PFSK-1 (cell line): ENCODE measurements at regions not wholly inside any gene's neighbourhood (a gene's known extent, or its start where the extent isn't known, plus 50 kb on each side); places are given as distances from the start of the nearest gene placed in this dataset.

ENCODE experiments used
- FOXP2 ChIP-seq: optimal IDR thresholded peaks from 2 replicates; pipeline ENCODE3; 2011; ENCODE audit warnings: borderline replicate concordance, control low read depth, inconsistent platforms; ENCODE audit not compliant: insufficient read depth; ENCODE audit errors: extremely low read length, extremely low read depth
- POLR2AphosphoS5 ChIP-seq: IDR thresholded peaks from 2 replicates; pipeline ENCODE4 v1.6.1; 2012; ENCODE audit warnings: low read depth, mild to moderate bottlenecking, control low read depth, low read length, moderate library complexity
- REST ChIP-seq, 2 experiments: IDR thresholded peaks; 2 replicates each; pipeline versions ENCODE4 v1.6.1 to v1.8.0; 2011 to 2012; ENCODE audit warnings: low read depth in 2 of 2, low read length in 2 of 2, control low read depth in 1 of 2, inconsistent platforms in 1 of 2, mild to moderate bottlenecking in 1 of 2, moderate library complexity in 1 of 2; ENCODE audit not compliant: insufficient read depth in 1 of 2
- SIN3A ChIP-seq: IDR thresholded peaks from 2 replicates; pipeline ENCODE4 v1.6.1; 2012; ENCODE audit warnings: mild to moderate bottlenecking, low read length, moderate library complexity, borderline replicate concordance; ENCODE audit not compliant: insufficient read depth
- TAF1 ChIP-seq: IDR thresholded peaks from 2 replicates; pipeline ENCODE4 v1.6.1; 2012; ENCODE audit warnings: low read length, control low read depth, borderline replicate concordance; ENCODE audit not compliant: insufficient read depth

- TF ChIP-seq FOXP2 (no peak), REST (IDR thresholded peaks at IDR 0.05; ENCODE audit: insufficient read depth in 1 of 2, low read depth in 2 of 2, low read length in 2 of 2) (no peak), TAF1 (no peak), POLR2AphosphoS5 (no peak), SIN3A (no peak)
These were observed 62.4 kb downstream of the CRYBB2 start for GRCh38 chr22:25281675-25282345.

GRCh38 chr22:25282346-25282670 lies 62.9 kb downstream of the CRYBB2 start:
- no peak for TF ChIP-seq FOXP2
- no peak for TF ChIP-seq SIN3A
- TF ChIP-seq TAF1: no peak
- no peak for TF ChIP-seq POLR2AphosphoS5
- TF ChIP-seq REST (IDR thresholded peaks at IDR 0.05; ENCODE audit: insufficient read depth in 1 of 2, low read depth in 2 of 2, low read length in 2 of 2): no peak

GRCh38 chr22:25282671-25283561 lies 63.5 kb downstream of the CRYBB2 start:
- TF ChIP-seq SIN3A: no peak
- no peak for TF ChIP-seq FOXP2
- TF ChIP-seq POLR2AphosphoS5: no peak
- TF ChIP-seq REST (IDR thresholded peaks at IDR 0.05; ENCODE audit: insufficient read depth in 1 of 2, low read depth in 2 of 2, low read length in 2 of 2): no peak
- no peak for TF ChIP-seq TAF1

GRCh38 chr22:25318081-25318823 lies 98.8 kb downstream of the CRYBB2 start:
- TF ChIP-seq SIN3A: no peak

GRCh38 chr22:25327018-25327755 lies 107.7 kb downstream of the CRYBB2 start:
- TF ChIP-seq POLR2AphosphoS5: no peak
- no peak for TF ChIP-seq SIN3A
- TF ChIP-seq FOXP2: no peak
- TF ChIP-seq TAF1: no peak
- TF ChIP-seq REST (IDR thresholded peaks at IDR 0.05; ENCODE audit: insufficient read depth in 1 of 2, low read depth in 2 of 2, low read length in 2 of 2): no peak
